Erythroblast (primary cell): ENCODE measurements at regions not wholly inside any gene's neighbourhood (a gene's known extent, or its start where the extent isn't known, plus 50 kb on each side); places are given as distances from the start of the nearest gene placed in this dataset.

ENCODE experiments used
- DNase-seq, 2 experiments: peaks; one replicate each; lab custom pipeline; 2025; lab: John Stamatoyannopoulos, UW
- GATA1 ChIP-seq: IDR thresholded peaks from 2 replicates; pipeline ENCODE4 v1.6.1; 2011; ENCODE audit warnings: low read depth, mild to moderate bottlenecking, control low read depth, low read length, moderate library complexity
- POLR2A ChIP-seq: IDR thresholded peaks from 2 replicates; pipeline ENCODE4 v1.6.1; 2011; ENCODE audit warnings: mild to moderate bottlenecking, low read length

GRCh38 chr2:128635361-128635900 lies 316.8 kb upstream of the HS6ST1 start:
- no peak for DNase-seq
- TF ChIP-seq GATA1: no peak
- no peak for TF ChIP-seq POLR2A

- TF ChIP-seq POLR2A (no peak), GATA1 (no peak)
Measured at GRCh38 chr2:128636802-128637147, 318.1 kb upstream of the HS6ST1 start.

GRCh38 chr2:128637481-128638155 lies 318.9 kb upstream of the HS6ST1 start:
- no peak for DNase-seq
- TF ChIP-seq GATA1 (no peak), POLR2A (no peak)

More at GRCh38 chr2:128636802-128637147, 318.1 kb upstream of the HS6ST1 start:
- DNase-seq: no peak

- TF ChIP-seq GATA1 (no peak), POLR2A (no peak)
- no peak for DNase-seq
Measured at GRCh38 chr2:128638341-128639119, 319.9 kb upstream of the HS6ST1 start.

DNA sequence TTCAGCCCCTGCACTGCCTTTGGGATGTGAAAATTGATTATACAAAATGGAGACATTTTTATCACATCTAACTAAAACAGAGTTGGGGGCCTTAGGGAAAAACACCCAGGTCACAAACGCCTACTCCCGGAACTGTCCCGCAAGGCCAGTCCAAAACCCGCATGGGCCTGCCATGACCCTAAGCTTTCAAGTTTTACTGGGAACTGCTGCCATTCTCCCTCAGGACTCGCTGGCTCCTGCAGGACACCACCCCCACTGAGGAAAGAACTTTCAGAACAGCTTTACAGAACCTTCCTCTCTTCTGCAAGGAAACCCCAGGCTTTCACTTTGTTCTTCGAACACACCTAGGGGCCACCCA lies 320.4 kb upstream of the HS6ST1 start:
- no peak for DNase-seq
- TF ChIP-seq POLR2A: no peak
- no peak for TF ChIP-seq GATA1

DNA sequence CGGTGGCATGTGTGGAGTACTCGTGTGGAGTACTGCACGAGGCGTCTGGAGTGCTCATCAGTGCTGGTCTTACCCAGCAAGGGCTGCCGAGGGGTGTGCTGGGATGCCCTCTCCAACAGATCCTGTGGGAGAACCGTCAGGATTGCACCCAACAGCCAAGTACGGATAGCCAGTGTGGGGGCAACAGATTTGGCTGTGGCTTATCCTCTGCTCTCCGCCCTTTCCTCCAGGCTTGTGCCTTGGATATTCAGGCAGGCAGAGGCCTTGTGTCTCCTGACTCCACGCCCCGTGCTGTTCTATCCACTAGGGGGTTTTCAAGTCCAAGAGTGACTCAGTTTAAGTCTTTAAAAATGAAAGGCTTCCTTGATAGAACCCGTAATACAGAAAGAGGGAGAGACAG lies 321.0 kb upstream of the HS6ST1 start:
- DNase-seq: no peak
- no peak for TF ChIP-seq POLR2A
- no peak for TF ChIP-seq GATA1

GRCh38 chr2:128640166-128640844 lies 321.6 kb upstream of the HS6ST1 start:
- no peak for DNase-seq
- TF ChIP-seq POLR2A (no peak), GATA1 (no peak)

DNA sequence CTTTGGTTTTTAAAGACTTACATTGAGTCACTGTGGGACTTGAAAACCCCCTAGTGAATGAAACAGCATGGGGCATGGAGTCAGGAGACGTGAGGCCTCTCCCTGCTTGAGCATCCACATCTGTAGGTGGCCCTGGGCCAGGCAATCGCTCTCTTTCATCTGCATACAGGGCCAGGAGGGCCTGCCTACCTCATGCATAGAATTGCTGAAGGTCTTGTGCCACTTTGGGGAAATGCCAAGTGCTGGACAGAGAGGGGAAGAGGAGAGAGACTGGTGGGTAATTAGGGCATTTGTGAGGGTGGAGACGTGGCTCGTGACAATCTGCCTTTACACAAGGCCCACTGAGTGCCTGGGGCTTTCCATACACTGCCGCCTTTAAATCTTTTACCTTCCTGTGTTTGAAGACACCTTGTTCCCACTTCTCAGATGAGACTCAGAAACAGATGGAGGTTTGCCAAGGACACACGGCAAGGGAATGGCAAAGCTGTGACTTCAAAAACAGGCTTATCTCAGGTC lies 322.2 kb upstream of the HS6ST1 start:
- TF ChIP-seq GATA1 (no peak), POLR2A (no peak)
- DNase-seq: no peak

DNA sequence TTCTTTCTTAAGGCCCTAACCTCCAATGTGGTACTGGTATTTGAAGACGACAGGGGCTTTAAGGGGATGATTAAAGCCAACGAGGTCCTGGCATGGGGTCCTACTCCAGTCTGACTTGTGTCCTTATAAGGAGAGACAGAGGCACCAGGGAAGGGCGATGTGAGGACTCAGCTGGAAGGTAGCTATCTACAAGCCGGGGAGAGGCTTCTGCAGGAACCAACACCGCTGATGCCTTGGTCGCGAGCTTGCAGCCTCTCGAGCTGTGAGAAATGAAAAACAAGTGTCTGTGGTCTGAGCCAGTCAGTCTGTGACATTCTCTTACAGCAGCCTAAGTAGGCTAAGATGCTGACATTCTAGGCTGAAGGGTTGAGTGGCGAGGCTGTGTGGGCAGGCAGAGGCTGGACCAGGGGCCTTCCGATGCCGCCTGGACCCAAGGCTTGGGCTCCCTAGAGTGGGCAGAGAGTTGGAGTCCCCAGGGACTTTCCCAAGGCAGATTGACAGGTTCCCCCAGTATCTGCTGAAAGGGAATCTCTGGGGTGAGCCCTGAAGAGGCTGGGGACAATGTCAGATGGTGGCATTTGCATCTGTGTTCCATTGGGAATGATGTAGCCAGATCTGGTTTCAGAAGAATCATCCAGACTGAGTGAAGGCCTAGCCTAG lies 322.9 kb upstream of the HS6ST1 start:
- DNase-seq: no peak
- no peak for TF ChIP-seq POLR2A
- no peak for TF ChIP-seq GATA1

- TF ChIP-seq POLR2A (no peak), GATA1 (no peak)
Measured at GRCh38 chr2:128642316-128642715, 323.6 kb upstream of the HS6ST1 start.

DNA sequence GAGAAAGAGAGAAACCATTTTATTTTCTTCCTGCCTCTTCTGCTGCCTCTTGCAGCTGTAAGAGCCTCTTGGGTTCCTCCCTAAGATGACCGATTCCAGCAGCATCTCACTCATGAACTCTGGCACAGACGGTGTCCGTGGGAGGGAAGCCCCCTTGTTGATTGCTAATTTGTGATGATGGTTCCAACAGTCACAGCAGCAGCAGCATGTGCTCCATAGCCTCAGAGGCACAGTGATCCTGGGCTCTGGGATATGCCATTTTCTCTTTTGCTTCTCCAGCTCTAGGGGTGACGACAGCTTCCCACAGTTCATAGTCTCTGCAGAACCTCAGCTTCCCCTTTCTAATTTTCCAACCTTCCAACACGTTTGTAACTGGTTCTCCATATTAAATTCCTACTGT lies 324.2 kb upstream of the HS6ST1 start:
- TF ChIP-seq POLR2A: no peak
- TF ChIP-seq GATA1: no peak
- no peak for DNase-seq

More at GRCh38 chr2:128642316-128642715, 323.6 kb upstream of the HS6ST1 start:
- no peak for DNase-seq

DNA sequence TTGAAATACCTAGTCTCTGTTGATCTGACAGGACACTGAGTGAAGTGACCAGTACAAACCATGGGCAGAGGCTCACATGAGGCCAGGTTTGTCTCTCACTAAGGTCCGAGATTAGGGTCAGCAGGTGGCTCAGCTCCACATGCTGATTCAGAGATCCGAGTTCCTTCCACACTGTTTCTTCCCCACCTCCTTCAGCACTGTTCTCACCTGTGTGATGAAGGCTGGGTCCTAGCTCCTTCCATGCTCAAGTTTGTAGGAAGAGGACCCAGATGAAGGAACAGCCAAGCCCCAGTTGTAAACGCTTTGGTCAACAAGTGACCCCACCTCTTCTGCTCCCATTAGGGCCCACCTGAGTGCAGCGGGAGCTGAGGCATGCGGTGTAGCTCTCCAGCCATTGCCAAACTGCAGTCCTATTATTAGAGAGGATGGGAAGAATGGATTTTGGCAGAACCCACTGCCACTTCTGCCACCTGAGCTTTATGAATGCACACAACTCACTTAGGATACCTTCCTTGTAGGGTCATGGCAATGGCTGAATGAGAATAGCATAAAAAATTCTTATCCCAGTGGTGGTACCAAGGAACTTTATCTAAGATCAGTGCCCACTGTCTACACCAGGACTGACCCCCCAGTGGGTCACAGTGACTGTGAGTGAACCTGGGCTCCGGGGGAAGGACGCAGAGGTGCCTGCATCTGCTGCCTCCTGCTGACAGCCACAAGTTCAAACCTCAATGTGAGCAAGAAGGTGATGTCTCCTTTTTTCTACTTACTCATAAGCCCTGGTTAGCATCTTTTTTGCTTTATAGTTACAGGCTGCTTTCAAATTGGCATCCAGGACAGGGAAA lies 324.8 kb upstream of the HS6ST1 start:
- TF ChIP-seq POLR2A (no peak), GATA1 (no peak)
- no peak for DNase-seq

DNA sequence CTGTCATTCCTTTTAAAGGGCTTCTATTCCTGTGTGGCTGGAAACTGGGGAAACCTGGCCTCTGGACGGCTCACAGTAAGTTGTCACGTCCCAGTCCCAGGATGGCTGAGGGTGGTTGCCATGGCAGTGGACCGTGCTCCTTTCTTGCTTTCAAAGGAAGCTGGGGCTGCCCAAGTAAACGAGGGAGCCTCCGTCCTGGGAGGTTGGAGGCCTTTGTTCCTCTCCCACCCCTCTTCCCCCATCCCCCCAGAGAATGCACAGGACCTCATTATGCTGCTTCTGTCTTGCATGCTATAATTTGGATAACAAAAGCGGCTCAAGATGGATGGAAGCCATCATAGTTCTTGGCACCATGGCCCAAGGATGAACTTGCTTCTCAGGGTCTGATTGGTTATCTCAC lies 325.5 kb upstream of the HS6ST1 start:
- TF ChIP-seq POLR2A (no peak), GATA1 (no peak)
- no peak for DNase-seq
